Vagina (tissue), 2 donors: ENCODE measurements at regions not wholly inside any gene's neighbourhood (a gene's known extent, or its start where the extent isn't known, plus 50 kb on each side); places are given as distances from the start of the nearest gene placed in this dataset.

Experiments
- DNase-seq, 2 donors: peaks; one replicate each; pipeline ENCODE4 v3.0.0-alpha.2; 2017; ENCODE audit errors: extremely low spot score in 2 of 2
- H3K27ac ChIP-seq: fragments of 200-600 bp; sonication (generic); one replicate; pipeline ENCODE4 v1.5.1; 2019
- H3K27me3 ChIP-seq: fragments of 200-600 bp; sonication (generic); one replicate; pipeline ENCODE4 v1.5.1; 2019
- H3K36me3 ChIP-seq, 2 donors: fragments of 200-600 bp; sonication (generic); one replicate each; pipeline ENCODE4 v1.5.1; 2017 to 2019
- H3K4me1 ChIP-seq: fragments of 200-600 bp; sonication (generic); one replicate; pipeline ENCODE4 v1.5.1; 2019
- H3K4me3 ChIP-seq, 2 donors: fragments of 200-600 bp; sonication (generic); 1 replicate in 1 of 2; 2 replicates in 1 of 2; pipeline ENCODE4 v1.5.1; 2016 to 2019
- H3K9me3 ChIP-seq: fragments of 200-600 bp; sonication (generic); one replicate; pipeline ENCODE4 v1.5.1; 2019
- POLR2A ChIP-seq, 2 donors: fragments of 450-650 bp; IDR thresholded peaks; one replicate each; pipeline ENCODE4 v1.6.1; 2017; ENCODE audit warnings: antibody characterized with exemption in 2 of 2, mild to moderate bottlenecking in 2 of 2, moderate library complexity in 2 of 2
- POLR2AphosphoS5 ChIP-seq, 2 donors: sonication (generic); formaldehyde crosslinking; IDR thresholded peaks; one replicate each; pipeline ENCODE4 v1.9.0; 2017; ENCODE audit warnings: antibody characterized with exemption in 2 of 2, mild to moderate bottlenecking in 2 of 2, low read depth in 1 of 2; ENCODE audit not compliant: insufficient read depth in 1 of 2
- intact Hi-C: fragments of 100-400 bp; cut with DNase I; formaldehyde crosslinking; loops from one replicate; pipeline ENCODE4 v1.15.1; 2023
- TF ChIP-seq, protein P1 (sequence below), 3 experiments: fragments of 450-650 bp in 2 of 3; fragments of 200-600 bp in 1 of 3; sonication (generic) in 1 of 3; IDR thresholded peaks; one replicate each; pipeline ENCODE4 v1.5.1; 2017 to 2019; ENCODE audit warnings: antibody characterized with exemption in 3 of 3, mild to moderate bottlenecking in 2 of 3, moderate library complexity in 2 of 3

DNA sequence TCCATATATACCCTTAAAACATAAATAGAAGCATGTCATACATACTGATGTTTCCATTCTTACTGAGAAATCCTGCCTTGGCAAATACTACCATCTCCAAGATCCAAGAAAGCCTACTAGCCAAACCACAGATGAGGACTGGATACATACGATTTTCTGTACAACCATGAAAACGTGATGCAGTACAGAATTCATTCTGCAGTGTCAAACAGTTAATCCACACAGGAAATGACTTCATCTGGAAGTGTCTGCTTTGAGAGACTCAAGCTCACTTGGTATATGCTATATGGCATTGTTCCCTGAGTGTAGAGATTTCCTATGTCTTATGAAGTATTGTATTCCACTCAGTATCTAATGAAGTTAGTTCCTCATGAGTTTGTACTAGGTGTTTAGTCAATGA lies 94.3 kb downstream of the CT47B1 start:
- no peak for DNase-seq
- H3K36me3 ChIP-seq: no peaks in the 10 kb centered on the region
- no peaks in the 10 kb centered on the region for H3K9me3 ChIP-seq
- TF ChIP-seq POLR2A (IDR thresholded peaks at IDR 0.05) (no peak), POLR2AphosphoS5 (IDR thresholded peaks at IDR 0.05; ENCODE audit: insufficient read depth in 1 of 2, low read depth in 1 of 2) (no peak)
- TF ChIP-seq, protein P1, sequence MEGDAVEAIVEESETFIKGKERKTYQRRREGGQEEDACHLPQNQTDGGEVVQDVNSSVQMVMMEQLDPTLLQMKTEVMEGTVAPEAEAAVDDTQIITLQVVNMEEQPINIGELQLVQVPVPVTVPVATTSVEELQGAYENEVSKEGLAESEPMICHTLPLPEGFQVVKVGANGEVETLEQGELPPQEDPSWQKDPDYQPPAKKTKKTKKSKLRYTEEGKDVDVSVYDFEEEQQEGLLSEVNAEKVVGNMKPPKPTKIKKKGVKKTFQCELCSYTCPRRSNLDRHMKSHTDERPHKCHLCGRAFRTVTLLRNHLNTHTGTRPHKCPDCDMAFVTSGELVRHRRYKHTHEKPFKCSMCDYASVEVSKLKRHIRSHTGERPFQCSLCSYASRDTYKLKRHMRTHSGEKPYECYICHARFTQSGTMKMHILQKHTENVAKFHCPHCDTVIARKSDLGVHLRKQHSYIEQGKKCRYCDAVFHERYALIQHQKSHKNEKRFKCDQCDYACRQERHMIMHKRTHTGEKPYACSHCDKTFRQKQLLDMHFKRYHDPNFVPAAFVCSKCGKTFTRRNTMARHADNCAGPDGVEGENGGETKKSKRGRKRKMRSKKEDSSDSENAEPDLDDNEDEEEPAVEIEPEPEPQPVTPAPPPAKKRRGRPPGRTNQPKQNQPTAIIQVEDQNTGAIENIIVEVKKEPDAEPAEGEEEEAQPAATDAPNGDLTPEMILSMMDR (IDR thresholded peaks at IDR 0.05): no peak
- H3K4me3 ChIP-seq: no peak overlapping the region
- intact Hi-C loops: no loop called here
- H3K27ac ChIP-seq: no peak overlapping the region
- H3K27me3 ChIP-seq: no peaks in the 10 kb centered on the region
- no peaks in the 10 kb centered on the region for H3K4me1 ChIP-seq

DNA sequence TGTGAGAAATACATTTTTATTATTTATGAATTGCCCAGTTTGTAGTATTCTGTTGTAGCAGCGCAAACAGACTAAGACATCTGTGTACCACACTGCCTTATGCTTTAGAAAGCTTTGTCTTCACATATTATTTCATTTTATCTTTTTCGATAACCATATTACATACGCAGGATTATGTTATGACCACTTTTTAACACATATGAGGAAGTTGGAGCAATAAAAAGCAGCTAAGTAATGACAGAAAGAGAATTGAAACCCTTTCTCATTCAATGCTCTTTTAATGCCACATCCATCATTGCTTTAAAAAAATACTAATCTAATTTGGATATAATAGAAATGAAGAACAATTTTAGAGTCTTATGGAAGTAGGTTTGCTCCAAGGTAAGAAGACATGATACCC lies 99.7 kb downstream of the CT47B1 start:
- Histone ChIP-seq H3K27me3 (no peaks in the 10 kb centered on the region), H3K36me3 (no peaks in the 10 kb centered on the region), H3K4me3 (no peak overlapping the region), H3K9me3 (no peaks in the 10 kb centered on the region), H3K27ac (no peak overlapping the region), H3K4me1 (no peaks in the 10 kb centered on the region)
- intact Hi-C loops: no loop called here
- no peak for TF ChIP-seq POLR2A (IDR thresholded peaks at IDR 0.05)
- TF ChIP-seq, protein P1 (IDR thresholded peaks at IDR 0.05): no peak
- no peak for TF ChIP-seq POLR2AphosphoS5 (IDR thresholded peaks at IDR 0.05; ENCODE audit: insufficient read depth in 1 of 2, low read depth in 1 of 2)
- DNase-seq: no peak

GRCh38 chrX:120774606-120775005 lies 101.1 kb downstream of the CT47B1 start:
- no peak overlapping the region for H3K4me3 ChIP-seq
- no peaks in the 10 kb centered on the region for H3K4me1 ChIP-seq
- no peak for DNase-seq
- H3K36me3 ChIP-seq: no peaks in the 10 kb centered on the region
- H3K9me3 ChIP-seq: no peaks in the 10 kb centered on the region
- no peaks in the 10 kb centered on the region for H3K27me3 ChIP-seq
- intact Hi-C loops: no loop called here
- TF ChIP-seq POLR2A (IDR thresholded peaks at IDR 0.05): no peak
- TF ChIP-seq POLR2AphosphoS5 (IDR thresholded peaks at IDR 0.05; ENCODE audit: insufficient read depth in 1 of 2, low read depth in 1 of 2): no peak
- H3K27ac ChIP-seq: no peak overlapping the region

DNA sequence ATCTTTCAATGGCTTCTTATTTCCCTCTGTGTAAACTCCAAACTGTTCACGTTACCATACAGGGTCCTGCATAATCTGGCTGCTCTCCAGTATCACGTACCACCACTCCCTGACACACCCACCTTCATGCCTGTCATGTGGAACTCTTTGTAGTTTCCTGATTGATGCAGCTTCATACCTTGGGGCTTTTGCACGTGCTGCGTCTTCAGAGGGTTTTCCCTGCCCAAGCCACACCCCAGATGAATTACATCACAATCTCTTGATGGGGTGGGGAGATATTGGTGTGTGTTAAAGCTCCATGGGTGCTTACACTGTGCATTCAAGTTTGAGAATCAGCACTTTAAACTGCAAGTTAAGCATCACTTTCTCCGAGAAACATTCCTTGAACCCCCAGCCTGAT lies 101.9 kb downstream of the CT47B1 start:
- intact Hi-C loops: no loop called here
- no peak overlapping the region for H3K27ac ChIP-seq
- no peaks in the 10 kb centered on the region for H3K36me3 ChIP-seq
- no peaks in the 10 kb centered on the region for H3K4me1 ChIP-seq
- DNase-seq: no peak
- no peak for TF ChIP-seq POLR2A (IDR thresholded peaks at IDR 0.05)
- TF ChIP-seq, protein P1 (IDR thresholded peaks at IDR 0.05): no peak
- TF ChIP-seq POLR2AphosphoS5 (IDR thresholded peaks at IDR 0.05; ENCODE audit: insufficient read depth in 1 of 2, low read depth in 1 of 2): no peak
- H3K4me3 ChIP-seq: no peak overlapping the region
- no peaks in the 10 kb centered on the region for H3K9me3 ChIP-seq
- H3K27me3 ChIP-seq: no peaks in the 10 kb centered on the region

- DNase-seq: no peak
- Histone ChIP-seq H3K9me3 (no peaks in the 10 kb centered on the region), H3K27me3 (no peaks in the 10 kb centered on the region), H3K36me3 (no peaks in the 10 kb centered on the region), H3K4me1 (no peaks in the 10 kb centered on the region), H3K4me3 (no peak overlapping the region), H3K27ac (no peak overlapping the region)
- intact Hi-C loops: no loop called here
- TF ChIP-seq, protein P1 (IDR thresholded peaks at IDR 0.05): peak in 1 of 3 experiments; percentile 29
- TF ChIP-seq POLR2AphosphoS5 (IDR thresholded peaks at IDR 0.05; ENCODE audit: insufficient read depth in 1 of 2, low read depth in 1 of 2): no peak
Observed at GRCh38 chrX:120769576-120770341, 105.9 kb downstream of the CT47B1 start.
